Right lobe of liver (tissue), 4 donors: ENCODE measurements at regions not wholly inside any gene's neighbourhood (a gene's known extent, or its start where the extent isn't known, plus 50 kb on each side); places are given as distances from the start of the nearest gene placed in this dataset.
"Not testable (repeated sequence)": the region's sequence is repeated elsewhere in the genome, so short reads cannot be mapped to it uniquely, and the experiment has no call there.

Experiments used
- POLR2A ChIP-seq: fragments of 450-650 bp; IDR thresholded peaks from one replicate; pipeline ENCODE4 v1.6.1; 2017; ENCODE audit warnings: antibody characterized with exemption, mild to moderate bottlenecking
- TF ChIP-seq, protein P1 (sequence below), 4 donors: fragments of 200-600 bp in 3 of 4; fragments of 450-650 bp in 1 of 4; IDR thresholded peaks; one replicate each; pipeline versions ENCODE4 v1.5.1 to v1.8.0; 2016 to 2022; ENCODE audit warnings: antibody characterized with exemption in 4 of 4, mild to moderate bottlenecking in 2 of 4
- donor health status: DM: no; HTN: no; CAD: no.
- donor health status: DM: no; HTN: no; CAD: no.
- donor health status: DM: no; HTN: yes; CAD: no.

- TF ChIP-seq, protein P1, sequence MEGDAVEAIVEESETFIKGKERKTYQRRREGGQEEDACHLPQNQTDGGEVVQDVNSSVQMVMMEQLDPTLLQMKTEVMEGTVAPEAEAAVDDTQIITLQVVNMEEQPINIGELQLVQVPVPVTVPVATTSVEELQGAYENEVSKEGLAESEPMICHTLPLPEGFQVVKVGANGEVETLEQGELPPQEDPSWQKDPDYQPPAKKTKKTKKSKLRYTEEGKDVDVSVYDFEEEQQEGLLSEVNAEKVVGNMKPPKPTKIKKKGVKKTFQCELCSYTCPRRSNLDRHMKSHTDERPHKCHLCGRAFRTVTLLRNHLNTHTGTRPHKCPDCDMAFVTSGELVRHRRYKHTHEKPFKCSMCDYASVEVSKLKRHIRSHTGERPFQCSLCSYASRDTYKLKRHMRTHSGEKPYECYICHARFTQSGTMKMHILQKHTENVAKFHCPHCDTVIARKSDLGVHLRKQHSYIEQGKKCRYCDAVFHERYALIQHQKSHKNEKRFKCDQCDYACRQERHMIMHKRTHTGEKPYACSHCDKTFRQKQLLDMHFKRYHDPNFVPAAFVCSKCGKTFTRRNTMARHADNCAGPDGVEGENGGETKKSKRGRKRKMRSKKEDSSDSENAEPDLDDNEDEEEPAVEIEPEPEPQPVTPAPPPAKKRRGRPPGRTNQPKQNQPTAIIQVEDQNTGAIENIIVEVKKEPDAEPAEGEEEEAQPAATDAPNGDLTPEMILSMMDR (IDR thresholded peaks at IDR 0.05) = not testable (repeated sequence)
- TF ChIP-seq POLR2A = not testable (repeated sequence)
Measured at GRCh38 chr15:77915961-77916330, 161.6 kb downstream of the TBC1D2B start.
